GM23338 (cell line): ENCODE measurements at regions not wholly inside any gene's neighbourhood (a gene's known extent, or its start where the extent isn't known, plus 50 kb on each side); places are given as distances from the start of the nearest gene placed in this dataset.
"Not testable (repeated sequence)": the region's sequence is repeated elsewhere in the genome, so short reads cannot be mapped to it uniquely, and the experiment has no call there.

Source experiments
- ATAC-seq: fragments of 200-7000 bp; cut with Tn5 transposase; 3 replicates; pipeline ENCODE4 v1.9.1; 2020
- DNase-seq: peaks from one replicate; pipeline ENCODE4 v3.0.0-alpha.2; 2015; ENCODE audit warnings: low spot score
- H2AFZ ChIP-seq: fragments of 200-600 bp; sonication (generic); 2 replicates; pipeline ENCODE4 v1.8.0; 2016; ENCODE audit warnings: antibody characterized with exemption, mild to moderate bottlenecking, moderate library complexity
- H3F3A ChIP-seq: fragments of 200-600 bp; sonication (generic); replicated peaks from 2 replicates; pipeline ENCODE4 v1.8.0; 2017; ENCODE audit warnings: antibody characterized with exemption, mixed run types, low read depth
- H3K27ac ChIP-seq: fragments of 200-600 bp; sonication (generic); 2 replicates; pipeline ENCODE4 v1.6.1; 2016; ENCODE audit warnings: low read depth
- H3K27me3 ChIP-seq: fragments of 200-600 bp; sonication (generic); 2 replicates; pipeline ENCODE4 v1.8.0; 2016; ENCODE audit warnings: mild to moderate bottlenecking, mixed run types, moderate library complexity; ENCODE audit not compliant: insufficient read depth
- H3K36me3 ChIP-seq: fragments of 200-600 bp; sonication (generic); 2 replicates; pipeline ENCODE4 v1.8.0; 2016; ENCODE audit warnings: mild to moderate bottlenecking; ENCODE audit not compliant: insufficient read depth
- H3K4me1 ChIP-seq: fragments of 200-600 bp; sonication (generic); 2 replicates; pipeline ENCODE4 v1.8.0; 2016; ENCODE audit warnings: mild to moderate bottlenecking, moderate library complexity; ENCODE audit not compliant: insufficient read depth
- H3K4me2 ChIP-seq: fragments of 200-600 bp; sonication (generic); 2 replicates; pipeline ENCODE4 v1.7.1; 2017; ENCODE audit warnings: mixed run types
- H3K4me3 ChIP-seq: fragments of 200-600 bp; sonication (generic); 2 replicates; pipeline ENCODE4 v1.6.1; 2016; ENCODE audit warnings: mixed run types
- H3K79me2 ChIP-seq: fragments of 200-600 bp; sonication (generic); replicated peaks from 2 replicates; pipeline ENCODE4 v1.8.0; 2017; ENCODE audit warnings: mild to moderate bottlenecking; ENCODE audit not compliant: insufficient read depth
- H3K9me2 ChIP-seq: fragments of 200-600 bp; sonication (generic); 2 replicates; pipeline ENCODE4 v1.8.0; 2017; ENCODE audit not compliant: insufficient read depth
- H4K20me1 ChIP-seq: fragments of 200-600 bp; sonication (generic); replicated peaks from 2 replicates; pipeline ENCODE4 v1.8.0; 2017; ENCODE audit warnings: mild to moderate bottlenecking; ENCODE audit not compliant: insufficient read depth
- H3K27ac Mint-ChIP-seq: 2 replicates; pipeline ENCODE4 v1.8.0; 2020; ENCODE audit warnings: inconsistent platforms, mild to moderate bottlenecking, moderate library complexity, mixed read lengths
- H3K27me3 Mint-ChIP-seq: 3 replicates; pipeline ENCODE4 v1.8.0; 2022; ENCODE audit warnings: low read depth, mild to moderate bottlenecking, moderate library complexity, mixed read lengths, inconsistent platforms; ENCODE audit not compliant: insufficient read depth, poor library complexity
- H3K36me3 Mint-ChIP-seq: 3 replicates; pipeline ENCODE4 v1.8.0; 2021; ENCODE audit warnings: low read depth, mild to moderate bottlenecking, inconsistent platforms, moderate library complexity, mixed read lengths
- H3K4me1 Mint-ChIP-seq: 3 replicates; pipeline ENCODE4 v1.8.0; 2020; ENCODE audit warnings: mild to moderate bottlenecking, inconsistent platforms, mixed read lengths
- H3K4me3 Mint-ChIP-seq: 3 replicates; pipeline ENCODE4 v1.8.0; 2021; ENCODE audit warnings: moderate library complexity, mild to moderate bottlenecking, inconsistent platforms, mixed read lengths
- H3K9me3 Mint-ChIP-seq: 3 replicates; pipeline ENCODE4 v1.8.0; 2020; ENCODE audit warnings: moderate library complexity, mild to moderate bottlenecking, inconsistent platforms, mixed read lengths
- CTCF ChIP-seq, 2 experiments: fragments of 200-600 bp in 1 of 2; sonication (generic) in 1 of 2; conservative IDR thresholded peaks; 2 replicates each; pipeline versions ENCODE4 v1.5.1 to v1.6.1; 2016 to 2017; ENCODE audit warnings: antibody characterized with exemption in 2 of 2, low read depth in 2 of 2, mild to moderate bottlenecking in 2 of 2, moderate library complexity in 1 of 2
- EZH2 ChIP-seq: fragments of 200-600 bp; sonication (generic); IDR thresholded peaks from one replicate; pipeline ENCODE4 v1.8.0; 2017; ENCODE audit warnings: antibody characterized with exemption, mild to moderate bottlenecking, low read depth; ENCODE audit not compliant: unreplicated experiment
- JUNB ChIP-seq: IDR thresholded peaks from one replicate; pipeline ENCODE4 v1.6.1; 2016; ENCODE audit warnings: antibody characterized with exemption; ENCODE audit not compliant: unreplicated experiment
- NANOG ChIP-seq: IDR thresholded peaks from 2 replicates; pipeline ENCODE4 v1.6.1; 2016; ENCODE audit warnings: antibody characterized with exemption, borderline replicate concordance
- POLR2AphosphoS5 ChIP-seq: IDR thresholded peaks from 2 replicates; pipeline ENCODE4 v1.6.1; 2016; ENCODE audit warnings: antibody characterized with exemption, low read depth
- REST ChIP-seq: IDR thresholded peaks from one replicate; pipeline ENCODE4 v1.6.1; 2018; ENCODE audit warnings: antibody characterized with exemption; ENCODE audit not compliant: unreplicated experiment
- STAT1 ChIP-seq: IDR thresholded peaks from one replicate; pipeline ENCODE4 v1.6.1; 2016; ENCODE audit warnings: antibody characterized with exemption; ENCODE audit not compliant: unreplicated experiment
- ZNF114 ChIP-seq: fragments of 250-450 bp; sonication (Bioruptor Pico); IDR thresholded peaks from 2 replicates; pipeline ENCODE4 v1.5.0; 2020; ENCODE audit warnings: mild to moderate bottlenecking, moderate library complexity
- ZNF331 ChIP-seq: fragments of 250-450 bp; sonication (Bioruptor Pico); IDR thresholded peaks from 2 replicates; pipeline ENCODE4 v1.5.0; 2020; ENCODE audit warnings: low read depth, mild to moderate bottlenecking, moderate library complexity
- ZNF462 ChIP-seq: fragments of 250-450 bp; sonication (Bioruptor Pico); IDR thresholded peaks from 2 replicates; pipeline ENCODE4 v1.5.0; 2020; ENCODE audit warnings: mild to moderate bottlenecking, moderate library complexity
- TF ChIP-seq, protein P1 (sequence below): IDR thresholded peaks from 2 replicates; pipeline ENCODE4 v1.6.1; 2016; ENCODE audit warnings: antibody characterized with exemption

- not testable (repeated sequence) for DNase-seq, H3K27me3 ChIP-seq, H3K4me1 Mint-ChIP-seq, H3K36me3 Mint-ChIP-seq, H3K4me2 ChIP-seq, H3K79me2 ChIP-seq, H3K9me2 ChIP-seq, H2AFZ ChIP-seq, H3K27ac ChIP-seq, H3K27ac Mint-ChIP-seq, H3K9me3 Mint-ChIP-seq, H4K20me1 ChIP-seq, H3K36me3 ChIP-seq, H3F3A ChIP-seq, H3K4me3 Mint-ChIP-seq, H3K4me3 ChIP-seq, H3K4me1 ChIP-seq, H3K27me3 Mint-ChIP-seq, ATAC-seq
Measured at GRCh38 chr2:121853149-121853548, 97.7 kb downstream of the TSN start.

- Histone ChIP-seq H3K27me3 (no peaks in the 10 kb centered on the region), H3F3A (no peaks in the 10 kb centered on the region), H4K20me1 (no peaks in the 10 kb centered on the region), H3K79me2 (no peaks in the 10 kb centered on the region), H3K4me3 (no peak overlapping the region), H3K4me2 (no peak overlapping the region), H3K4me1 (no peaks in the 10 kb centered on the region), H3K27ac (no peak overlapping the region), H3K36me3 (no peaks in the 10 kb centered on the region), H3K9me2 (0 out of 2 replicates have a peak, but pooled peaks cover 9% of the 10 kb centered on the region), H2AFZ (no peak overlapping the region)
- H3K36me3 Mint-ChIP-seq, result no peaks in the 10 kb centered on the region
- DNase-seq (no peak), ATAC-seq (no peak)
- peaks cover 5% of the 10 kb centered on the region; the same call in 2 of the 3 replicates for H3K4me1 Mint-ChIP-seq
- H3K27me3 Mint-ChIP-seq, result no peaks in the 10 kb centered on the region
- no peak overlapping the region for H3K4me3 Mint-ChIP-seq
- H3K9me3 Mint-ChIP-seq, result no peaks in the 10 kb centered on the region; the same call in 2 of the 3 replicates
- H3K27ac Mint-ChIP-seq, result no peak overlapping the region
- TF ChIP-seq STAT1, result no peak
- TF ChIP-seq ZNF331 (CRISPR knock-in tag), result no peak
- TF ChIP-seq POLR2AphosphoS5, result no peak
- no peak for TF ChIP-seq ZNF114 (CRISPR knock-in tag)
- no peak for TF ChIP-seq JUNB
- no peak for TF ChIP-seq EZH2
- no peak for TF ChIP-seq NANOG
- TF ChIP-seq, protein P1, sequence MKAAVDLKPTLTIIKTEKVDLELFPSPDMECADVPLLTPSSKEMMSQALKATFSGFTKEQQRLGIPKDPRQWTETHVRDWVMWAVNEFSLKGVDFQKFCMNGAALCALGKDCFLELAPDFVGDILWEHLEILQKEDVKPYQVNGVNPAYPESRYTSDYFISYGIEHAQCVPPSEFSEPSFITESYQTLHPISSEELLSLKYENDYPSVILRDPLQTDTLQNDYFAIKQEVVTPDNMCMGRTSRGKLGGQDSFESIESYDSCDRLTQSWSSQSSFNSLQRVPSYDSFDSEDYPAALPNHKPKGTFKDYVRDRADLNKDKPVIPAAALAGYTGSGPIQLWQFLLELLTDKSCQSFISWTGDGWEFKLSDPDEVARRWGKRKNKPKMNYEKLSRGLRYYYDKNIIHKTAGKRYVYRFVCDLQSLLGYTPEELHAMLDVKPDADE, result no peak
- TF ChIP-seq CTCF (conservative IDR thresholded peaks at IDR 0.05; ENCODE audit: low read depth in 2 of 2), result no peak
- TF ChIP-seq REST, result no peak
- TF ChIP-seq ZNF462, result no peak
Measured at GRCh38 chr2:121855510-121855909, 100.1 kb downstream of the TSN start.
